ENCODE measurements at regions not wholly inside any gene's neighbourhood (a gene's known extent, or its start where the extent isn't known, plus 50 kb on each side); places are given as distances from the start of the nearest gene placed in this dataset.

GRCh38 chr4:34851411-34851810 lies 1392.9 kb downstream of the ARAP2 start:
- DNase-seq (ENCODE audit: low read depth), result no peak

GRCh38 chr4:34854451-34854850 lies 1389.9 kb downstream of the ARAP2 start:
- no peak for DNase-seq (ENCODE audit: low read depth)

- no peak for DNase-seq (ENCODE audit: low read depth)
These were observed 1382.6 kb downstream of the ARAP2 start for GRCh38 chr4:34861666-34862065.

- DNase-seq (ENCODE audit: low read depth), result no peak
These were observed 1365.4 kb downstream of the ARAP2 start for GRCh38 chr4:34878961-34879360.

- DNase-seq (ENCODE audit: low read depth), result no peak
These were observed 1364.1 kb downstream of the ARAP2 start for GRCh38 chr4:34880246-34880645.

GRCh38 chr4:34891892-34892291 lies 1352.4 kb downstream of the ARAP2 start:
- DNase-seq (ENCODE audit: low read depth), result no peak

DNA sequence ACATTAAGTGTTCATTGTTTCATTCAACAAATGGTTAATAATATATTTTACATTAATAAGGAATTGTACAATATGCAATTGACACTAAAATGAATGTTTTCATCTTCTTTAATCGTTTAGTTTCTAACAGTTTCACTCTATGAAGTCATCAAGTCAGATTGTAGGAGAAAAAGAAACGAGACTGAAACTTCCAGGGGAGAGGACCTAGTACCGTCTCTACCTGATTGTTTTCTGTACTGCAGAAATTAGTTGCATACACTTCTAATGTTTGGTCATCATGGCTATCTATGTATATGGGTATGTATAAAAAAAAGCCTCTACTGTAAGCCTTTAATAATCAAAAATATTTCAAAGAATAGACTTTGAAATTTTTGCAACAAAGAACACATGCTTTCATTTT lies 1350.9 kb downstream of the ARAP2 start:
- no peak for DNase-seq (ENCODE audit: low read depth)

DNA sequence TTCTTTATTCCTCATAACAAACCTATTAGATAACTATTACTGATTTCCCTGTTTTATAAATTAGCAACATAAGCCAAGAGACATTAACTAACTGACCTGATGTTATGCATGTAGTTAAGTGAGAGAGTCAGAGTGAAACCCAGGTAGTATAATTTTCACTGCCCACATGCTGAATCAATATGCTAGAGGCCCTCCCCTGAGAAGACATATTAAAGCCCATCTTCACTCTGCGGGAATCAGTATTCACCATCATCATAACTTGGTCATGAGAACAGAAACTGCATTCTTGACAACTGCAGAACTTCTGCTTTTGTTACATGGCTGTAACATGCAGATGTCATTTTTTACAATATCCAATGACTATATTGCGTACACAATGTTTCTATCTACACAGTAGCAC lies 1324.3 kb downstream of the ARAP2 start:
- no peak for DNase-seq (ENCODE audit: low read depth)

DNA sequence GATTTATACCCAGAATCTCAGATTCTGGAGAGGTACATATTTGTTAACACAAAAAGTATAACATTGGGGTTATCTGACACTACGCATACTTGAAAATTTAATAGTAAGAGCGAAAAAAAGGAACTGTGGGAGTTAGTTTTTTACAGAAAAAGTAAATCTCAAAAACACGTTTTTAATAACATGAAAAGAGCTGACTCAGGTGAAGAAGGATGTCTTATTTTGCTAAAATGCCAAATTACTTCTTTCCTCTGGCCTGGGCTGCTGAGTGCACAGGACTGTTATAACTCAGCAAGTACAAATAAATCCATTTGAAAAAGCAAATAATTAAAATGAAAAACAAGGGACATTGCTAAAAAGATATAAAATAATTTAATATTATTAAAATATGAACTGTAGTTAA lies 1322.9 kb downstream of the ARAP2 start:
- no peak for DNase-seq (ENCODE audit: low read depth)

- DNase-seq (ENCODE audit: low read depth), result no peak
These were observed 1322.0 kb downstream of the ARAP2 start for GRCh38 chr4:34922325-34922724.

DNA sequence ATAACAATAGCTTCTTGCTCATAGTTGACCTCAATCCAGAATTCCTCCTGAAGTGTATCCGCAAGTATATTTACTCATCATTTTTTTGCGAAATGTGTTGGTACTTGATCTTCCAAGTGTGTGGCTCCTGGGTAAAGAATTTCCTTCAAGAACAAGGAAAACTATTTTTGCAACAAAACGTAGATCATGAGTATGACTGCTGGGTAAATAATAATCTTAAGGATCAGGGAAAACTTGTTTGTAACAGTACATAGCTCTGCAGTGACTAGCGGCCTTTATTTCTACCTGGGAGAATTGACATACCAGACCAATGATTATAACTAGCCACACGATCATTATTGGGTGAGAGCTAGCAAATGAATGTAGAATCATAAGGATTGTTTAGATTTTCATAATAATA lies 1311.7 kb downstream of the ARAP2 start:
- DNase-seq (ENCODE audit: low read depth), result no peak

GRCh38 chr4:34935739-34936138 lies 1308.6 kb downstream of the ARAP2 start:
- no peak for DNase-seq (ENCODE audit: low read depth)

GRCh38 chr4:34939073-34939472 lies 1305.2 kb downstream of the ARAP2 start:
- DNase-seq (ENCODE audit: low read depth), result no peak

DNA sequence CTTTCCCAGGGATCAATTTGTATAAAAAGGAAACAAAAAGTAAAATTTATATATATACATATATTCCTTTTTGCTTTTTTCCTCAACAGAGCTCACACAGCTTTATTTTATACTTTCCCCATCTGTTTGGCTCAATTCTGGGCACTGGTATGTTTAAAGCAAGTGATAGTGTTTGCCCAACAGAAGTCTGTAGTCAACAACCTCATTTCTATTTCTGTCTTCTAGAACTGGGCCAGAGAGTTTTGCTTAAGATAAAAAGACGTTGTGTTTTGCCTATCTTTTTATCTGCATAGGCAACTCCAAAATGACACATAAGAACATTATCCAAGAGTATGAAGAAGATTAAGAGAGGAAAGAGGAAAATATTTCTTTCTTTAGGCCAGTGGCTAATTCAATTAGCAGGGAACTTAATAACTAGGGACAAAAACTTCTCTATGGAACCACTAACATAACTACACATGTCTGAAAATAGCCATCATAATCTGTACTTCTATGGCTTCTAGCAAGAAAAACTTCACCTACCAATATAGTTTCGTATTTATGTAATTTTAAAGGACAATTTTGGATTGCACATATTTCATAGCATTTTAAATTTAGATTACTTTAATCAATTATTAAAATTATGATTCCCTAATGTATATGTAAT lies 1300.5 kb downstream of the ARAP2 start:
- DNase-seq (ENCODE audit: low read depth), result no peak

GRCh38 chr4:34950926-34951325 lies 1293.4 kb downstream of the ARAP2 start:
- no peak for DNase-seq (ENCODE audit: low read depth)

- DNase-seq (ENCODE audit: low read depth), result no peak
These were observed 1291.0 kb downstream of the ARAP2 start for GRCh38 chr4:34953145-34953799.

DNA sequence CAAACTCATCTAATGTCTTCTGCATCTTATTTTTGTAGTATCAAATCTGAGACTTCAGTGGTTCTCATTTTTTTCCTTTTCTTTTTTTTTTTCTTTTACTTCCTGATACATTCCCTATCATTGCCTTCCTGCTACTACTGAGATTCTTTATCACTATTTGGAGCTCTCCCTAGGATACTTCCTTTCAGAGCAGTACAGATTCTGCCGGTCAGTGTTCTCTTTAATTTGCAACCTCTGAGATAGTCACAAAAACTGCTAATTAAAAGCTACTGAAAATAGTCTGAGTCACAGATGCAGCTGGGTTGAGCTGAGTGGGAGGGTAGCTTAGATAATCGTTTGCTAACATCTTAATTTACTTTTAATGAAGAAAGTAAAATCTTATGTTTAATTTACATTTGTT lies 1279.7 kb downstream of the ARAP2 start:
- no peak for DNase-seq (ENCODE audit: low read depth)

GRCh38 chr4:34972189-34972588 lies 1272.1 kb downstream of the ARAP2 start:
- DNase-seq (ENCODE audit: low read depth), result no peak

GRCh38 chr4:34973650-34974312 lies 1270.5 kb downstream of the ARAP2 start:
- no peak for DNase-seq (ENCODE audit: low read depth)

DNA sequence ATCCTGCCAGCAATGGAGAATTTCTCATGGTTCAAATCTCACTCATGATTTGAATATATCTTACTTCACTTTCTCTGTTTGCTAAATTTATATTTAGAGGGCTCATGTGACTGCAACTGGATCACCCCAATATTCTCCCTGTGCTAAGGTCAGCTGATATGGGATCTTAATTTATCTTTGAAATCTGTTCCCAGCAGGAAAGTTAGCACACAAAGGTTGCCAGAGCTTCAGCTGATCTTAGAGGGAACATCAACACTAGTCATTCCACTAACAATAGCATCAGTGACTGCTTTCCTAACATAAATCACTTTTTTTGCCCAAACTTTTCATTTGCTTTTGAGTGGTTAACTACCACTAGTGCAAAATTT lies 1270.0 kb downstream of the ARAP2 start:
- no peak for DNase-seq (ENCODE audit: low read depth)

DNA sequence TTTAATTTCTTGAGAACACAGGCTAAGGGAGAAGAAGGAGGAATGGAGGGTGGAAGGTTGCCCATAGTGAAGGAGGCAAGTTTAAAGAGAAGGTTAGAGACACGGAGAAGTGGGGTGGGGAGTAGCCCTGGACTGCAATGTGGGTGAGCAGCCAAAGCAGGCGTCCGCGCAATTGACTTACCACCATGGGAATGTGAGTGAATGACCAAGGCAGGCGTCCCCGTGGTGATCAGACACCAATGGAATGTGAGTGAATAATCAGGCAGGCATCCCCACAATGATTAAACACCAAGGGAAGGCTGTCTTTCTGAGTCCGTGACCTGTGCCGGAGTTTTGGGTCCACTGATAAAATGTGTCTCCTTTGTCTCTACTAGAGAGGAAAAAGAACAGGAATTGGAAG lies 1223.1 kb downstream of the ARAP2 start:
- DNase-seq (ENCODE audit: low read depth), result peak; percentile 9

DNA sequence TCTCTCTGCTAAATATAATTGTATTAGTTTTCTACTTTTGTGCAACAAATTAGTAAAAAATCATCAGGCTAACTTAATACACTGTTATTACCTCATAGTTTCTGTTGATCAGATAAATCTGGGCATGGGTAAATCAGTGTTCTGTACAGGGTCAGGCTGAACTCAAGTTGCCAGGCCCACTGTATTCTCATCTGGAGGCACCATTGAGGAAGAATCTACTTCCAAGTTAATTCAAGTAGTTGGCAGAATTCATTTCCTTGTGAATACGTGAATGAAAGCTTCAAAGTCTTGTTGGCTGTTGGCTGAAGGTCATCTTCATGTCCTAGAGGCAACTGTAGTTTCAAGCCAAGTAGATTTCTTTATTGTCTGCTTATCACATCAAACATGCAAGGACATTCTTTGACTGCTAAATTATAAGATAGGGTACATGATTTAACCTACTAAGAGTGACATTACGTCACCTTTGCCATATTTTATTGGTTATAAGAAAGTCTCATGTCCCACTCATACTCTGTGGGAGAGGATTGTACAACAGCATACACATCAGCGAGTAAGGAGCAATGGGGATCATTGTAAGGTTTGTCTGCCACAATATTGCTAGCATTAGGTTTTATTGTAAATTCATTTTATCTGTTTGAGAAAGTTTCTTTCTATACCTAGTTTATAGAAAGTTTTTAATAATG lies 1219.0 kb downstream of the ARAP2 start:
- no peak for DNase-seq (ENCODE audit: low read depth)
